T-cell (primary cell): ENCODE measurements at regions not wholly inside any gene's neighbourhood (a gene's known extent, or its start where the extent isn't known, plus 50 kb on each side); places are given as distances from the start of the nearest gene placed in this dataset.
A peak's percentile ranks its signal among the peaks of the same experiment; 100 is the strongest.

ENCODE experiments used
- ATAC-seq, 4 experiments: fragments of 200-7000 bp in 3 of 4; fragments of 150-1000 bp in 1 of 4; cut with Tn5 transposase; replicated peaks in 1 of 4; 1 replicate in 3 of 4; 2 replicates in 1 of 4; pipeline ENCODE4 v1.10.0; 2021; ENCODE audit warnings: moderate library complexity in 3 of 4, mild to moderate bottlenecking in 2 of 4, moderate number of reproducible peaks in 1 of 4
- CTCF ChIA-PET, 2 donors: fragments of 300-600 bp; sonication (Branson Sonifier 250); formaldehyde crosslinking; loops; one replicate each; lab custom pipeline; 2022; ENCODE audit warnings: antibody characterized with exemption in 2 of 2; lab: Charles Lee
- POLR2A ChIA-PET, 2 donors: fragments of 300-600 bp; sonication (Branson Sonifier 250); formaldehyde crosslinking; loops; one replicate each; lab custom pipeline; 2022; ENCODE audit warnings: antibody characterized with exemption in 2 of 2; lab: Charles Lee
- DNase-seq, 35 experiments: peaks; one replicate each; pipeline versions ENCODE4 v3.0.0 to v3.0.0-alpha.2; 2013 to 2023
- H3K27ac ChIP-seq: one replicate; pipeline ENCODE4 v1.5.1; 2013; ENCODE audit warnings: low read length
- H3K27me3 ChIP-seq, 2 experiments: replicated peaks in 1 of 2; 1 replicate in 1 of 2; 2 replicates in 1 of 2; pipeline versions ENCODE4 v1.6.1 to v1.7.0; 2013; ENCODE audit warnings: low read length in 1 of 2, mixed read lengths in 1 of 2; ENCODE audit not compliant: control insufficient read depth in 2 of 2, insufficient read depth in 2 of 2; ENCODE audit errors: extremely low read depth in 1 of 2
- H3K36me3 ChIP-seq, 2 donors: 1 replicate in 1 of 2; 2 replicates in 1 of 2; pipeline versions ENCODE4 v1.6.1 to v1.7.0; 2013; ENCODE audit warnings: low read length in 1 of 2; ENCODE audit not compliant: control insufficient read depth in 2 of 2, insufficient read depth in 1 of 2; ENCODE audit errors: extremely low read depth in 1 of 2
- H3K4me1 ChIP-seq, 2 experiments: 1 replicate in 1 of 2; 2 replicates in 1 of 2; pipeline versions ENCODE4 v1.6.1 to v1.7.0; 2013; ENCODE audit warnings: low read length in 2 of 2, mixed read lengths in 1 of 2; ENCODE audit not compliant: insufficient read depth in 2 of 2, control insufficient read depth in 1 of 2; ENCODE audit errors: extremely low read depth in 1 of 2
- H3K4me3 ChIP-seq, 2 donors: 1 replicate in 1 of 2; 2 replicates in 1 of 2; pipeline versions ENCODE4 v1.5.1 to v1.7.0; 2013; ENCODE audit warnings: mild to moderate bottlenecking in 2 of 2, low read length in 1 of 2, moderate library complexity in 1 of 2; ENCODE audit not compliant: control insufficient read depth in 1 of 2; ENCODE audit errors: extremely low read depth in 1 of 2
- H3K9me3 ChIP-seq: 2 replicates; pipeline ENCODE4 v1.7.0; 2013
- H3K27ac Mint-ChIP-seq, 2 donors: one replicate each; pipeline ENCODE4 v1.8.0; 2020 to 2021; ENCODE audit warnings: mild to moderate bottlenecking in 2 of 2, mixed read lengths in 2 of 2
- H3K27me3 Mint-ChIP-seq, 2 donors: one replicate each; pipeline ENCODE4 v1.8.0; 2021 to 2022; ENCODE audit warnings: mixed read lengths in 2 of 2
- H3K36me3 Mint-ChIP-seq: one replicate; pipeline ENCODE4 v1.8.0; 2021; ENCODE audit warnings: mixed read lengths
- H3K4me1 Mint-ChIP-seq, 3 donors: one replicate each; pipeline ENCODE4 v1.8.0; 2020 to 2022; ENCODE audit warnings: mixed read lengths in 3 of 3, mild to moderate bottlenecking in 1 of 3
- H3K4me3 Mint-ChIP-seq, 3 donors: one replicate each; pipeline ENCODE4 v1.8.0; 2020 to 2022; ENCODE audit warnings: mild to moderate bottlenecking in 3 of 3, mixed read lengths in 3 of 3, moderate library complexity in 3 of 3
- H3K9me3 Mint-ChIP-seq, 3 donors: one replicate each; pipeline ENCODE4 v1.8.0; 2020 to 2022; ENCODE audit warnings: mixed read lengths in 3 of 3
- WGBS: methylation state at CpG from one replicate; pipeline ENCODE4 v1.1.5; 2013; ENCODE audit warnings: missing lambda C conversion rate; ENCODE audit not compliant: insufficient coverage; 5-methylcytosine and 5-hydroxymethylcytosine counted together

DNA sequence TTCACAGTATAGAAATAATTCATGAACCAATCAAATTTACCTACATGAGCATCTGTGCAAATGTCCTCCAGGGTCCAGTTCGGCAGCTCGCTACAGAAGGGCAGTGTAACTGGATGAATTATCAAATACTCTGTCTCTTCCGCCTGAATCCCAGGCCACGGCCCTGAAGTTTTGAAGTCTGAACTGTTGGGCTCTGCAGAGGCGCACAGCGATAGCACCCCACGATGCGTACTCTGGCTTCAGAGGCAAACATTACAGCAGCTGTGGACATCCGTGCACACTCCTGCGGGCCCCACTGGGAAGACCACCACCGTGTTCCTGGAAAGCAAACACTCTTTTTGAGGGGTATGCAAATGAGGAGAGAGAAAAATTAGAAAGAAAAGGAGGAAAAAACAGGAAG, 259.8 kb upstream of the TCERG1L start:
- H3K9me3 ChIP-seq = no peaks in the 10 kb centered on the region
- peaks cover 0 to 16% of the 10 kb centered on the region in 2 experiments for H3K27me3 ChIP-seq
- ATAC-seq (no peak), DNase-seq (no peak)
- ChIA-PET POLR2A (interaction anchor here in 1 of 2 donors (0.6 kb wide), 2 partner anchors 213 to 544 kb away, joined by 3 to 4 read pairs; no protein-coding TSS in a partner anchor), CTCF (no interaction called here)
- H3K4me1 ChIP-seq = no peaks in the 10 kb centered on the region
- no peaks in the 10 kb centered on the region for H3K4me1 Mint-ChIP-seq
- 88% methylated on average over 11 of the region's 11 CpGs for WGBS
- no peak overlapping the region for H3K27ac Mint-ChIP-seq
- peaks cover 2 to 5% of the 10 kb centered on the region in 2 donors for H3K27me3 Mint-ChIP-seq
- no peak overlapping the region for H3K4me3 ChIP-seq
- H3K9me3 Mint-ChIP-seq = no peaks in the 10 kb centered on the region
- H3K27ac ChIP-seq = no peak overlapping the region
- no peaks in the 10 kb centered on the region for H3K36me3 Mint-ChIP-seq
- no peaks in the 10 kb centered on the region for H3K36me3 ChIP-seq
- H3K4me3 Mint-ChIP-seq = no peak overlapping the region

DNA sequence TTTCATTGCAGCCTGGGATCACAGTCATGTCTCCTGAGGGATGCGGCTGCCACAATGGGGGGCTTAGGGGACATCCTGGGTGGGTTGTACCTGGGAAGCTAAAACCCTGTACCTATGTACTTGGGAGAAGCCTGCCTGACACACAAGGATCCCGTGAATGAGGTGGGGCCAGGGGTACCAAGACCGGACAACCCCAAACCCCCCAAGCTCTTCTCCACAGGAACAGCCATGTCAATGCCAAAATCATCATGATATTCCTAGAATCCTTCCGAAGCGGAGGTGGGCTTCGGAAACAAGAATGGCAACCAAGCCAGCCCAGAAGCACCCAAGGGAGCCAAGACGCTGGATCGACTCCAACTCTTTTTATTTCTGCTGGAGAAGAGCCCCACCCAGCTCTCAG, 260.3 kb upstream of the TCERG1L start:
- Mint-ChIP-seq H3K27ac (no peak overlapping the region), H3K36me3 (no peaks in the 10 kb centered on the region), H3K4me1 (no peaks in the 10 kb centered on the region), H3K27me3 (peaks cover under 1 to 2% of the 10 kb centered on the region in 2 donors), H3K4me3 (no peak overlapping the region), H3K9me3 (no peaks in the 10 kb centered on the region)
- ChIA-PET CTCF (no interaction called here), POLR2A (interaction anchor here in 1 of 2 donors (0.6 kb wide), 2 partner anchors 213 to 545 kb away, joined by 3 to 4 read pairs; no protein-coding TSS in a partner anchor)
- no peak overlapping the region for H3K27ac ChIP-seq
- no peaks in the 10 kb centered on the region for H3K36me3 ChIP-seq
- H3K27me3 ChIP-seq = peaks cover 0 to 16% of the 10 kb centered on the region in 2 experiments
- WGBS = 100% methylated on average over 2 of the region's 8 CpGs
- ATAC-seq (no peak), DNase-seq (no peak)
- H3K4me3 ChIP-seq = no peak overlapping the region
- no peaks in the 10 kb centered on the region for H3K4me1 ChIP-seq
- no peaks in the 10 kb centered on the region for H3K9me3 ChIP-seq

DNA sequence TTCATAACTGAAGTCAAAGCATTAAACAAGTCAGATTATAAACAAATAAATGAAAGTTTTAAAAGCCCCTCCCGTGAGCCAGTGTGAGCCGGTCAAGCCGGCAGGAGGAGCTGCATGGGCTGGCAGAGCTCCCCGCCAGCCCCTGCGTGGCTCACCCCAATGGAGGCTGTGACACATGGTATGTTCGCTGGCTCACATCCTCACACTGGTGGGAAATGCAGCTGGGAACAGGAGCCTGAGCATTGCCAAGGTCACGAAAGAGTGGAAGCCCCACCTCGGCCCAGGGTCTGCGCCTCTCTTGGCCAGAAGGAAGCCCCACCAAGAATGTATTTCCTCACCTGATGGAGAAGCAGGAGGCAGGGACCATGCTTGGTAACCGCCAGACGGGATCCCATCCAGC, 261.7 kb upstream of the TCERG1L start:
- H3K36me3 ChIP-seq = no peaks in the 10 kb centered on the region
- DNase-seq = no peak
- no peak overlapping the region for H3K4me3 ChIP-seq
- Mint-ChIP-seq H3K4me1 (no peaks in the 10 kb centered on the region), H3K9me3 (no peaks in the 10 kb centered on the region), H3K36me3 (no peaks in the 10 kb centered on the region), H3K27ac (no peak overlapping the region), H3K4me3 (no peak overlapping the region), H3K27me3 (peaks cover 0 to 2% of the 10 kb centered on the region in 2 donors)
- WGBS = 87% methylated on average over 10 of the region's 11 CpGs
- ChIA-PET POLR2A (no interaction called here), CTCF (no interaction called here)
- no peaks in the 10 kb centered on the region for H3K9me3 ChIP-seq
- no peak overlapping the region for H3K27ac ChIP-seq
- no peak for ATAC-seq
- H3K27me3 ChIP-seq = peaks cover 0 to 16% of the 10 kb centered on the region in 2 experiments
- no peaks in the 10 kb centered on the region for H3K4me1 ChIP-seq

DNA sequence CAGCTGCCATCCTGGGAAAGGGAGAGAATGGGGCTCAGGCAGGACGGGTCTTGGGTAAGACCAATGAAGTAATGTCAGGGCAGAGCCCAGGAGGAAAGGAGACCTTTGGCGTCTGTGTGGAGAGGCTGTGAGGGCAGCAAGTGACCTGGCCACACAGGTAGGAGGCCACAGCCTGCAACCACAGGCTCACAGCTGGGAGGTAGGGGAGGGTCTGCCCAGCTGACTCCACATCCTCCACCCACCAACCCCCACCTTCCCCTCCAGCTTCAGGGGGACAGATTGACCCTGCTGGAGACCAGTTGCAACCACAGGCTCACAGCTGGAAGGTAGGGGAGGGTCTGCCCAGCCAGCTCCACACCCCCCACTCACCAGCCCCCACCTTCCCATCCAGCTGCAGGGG, 262.2 kb upstream of the TCERG1L start:
- H3K36me3 ChIP-seq = no peaks in the 10 kb centered on the region
- H3K4me3 Mint-ChIP-seq = no peak overlapping the region
- CTCF ChIA-PET = no interaction called here
- peaks cover 0 to 2% of the 10 kb centered on the region in 2 donors for H3K27me3 Mint-ChIP-seq
- H3K9me3 Mint-ChIP-seq = no peaks in the 10 kb centered on the region
- no peak overlapping the region for H3K27ac Mint-ChIP-seq
- peak in 1 of 4 experiments; percentile 21 for ATAC-seq
- WGBS = no CpG with 5 or more reads among the region's 2 CpGs
- H3K4me3 ChIP-seq = no peak overlapping the region
- no peaks in the 10 kb centered on the region for H3K4me1 Mint-ChIP-seq
- H3K27me3 ChIP-seq = peaks cover 0 to 16% of the 10 kb centered on the region in 2 experiments
- DNase-seq = no peak
- no peak overlapping the region for H3K27ac ChIP-seq
- H3K9me3 ChIP-seq = no peaks in the 10 kb centered on the region
- POLR2A ChIA-PET = no interaction called here
- no peaks in the 10 kb centered on the region for H3K36me3 Mint-ChIP-seq
- H3K4me1 ChIP-seq = no peaks in the 10 kb centered on the region

DNA sequence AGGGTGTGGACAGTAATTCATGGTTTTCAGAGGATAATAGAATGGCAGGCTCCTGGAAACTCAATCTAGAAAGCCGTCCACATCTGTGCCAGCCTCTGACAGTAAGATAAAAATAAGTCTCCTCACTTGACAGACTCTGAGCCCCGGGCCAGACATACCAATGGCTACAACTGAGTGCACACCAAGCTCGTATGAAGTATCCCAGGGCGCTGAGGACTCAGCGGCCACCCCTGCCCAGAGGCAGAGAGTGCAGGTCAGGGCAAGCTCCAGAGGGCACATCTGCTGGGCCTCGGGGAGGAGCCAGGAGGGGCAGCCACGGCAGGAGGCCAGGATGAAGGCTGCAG, 262.8 kb upstream of the TCERG1L start:
- H3K4me1 ChIP-seq = no peaks in the 10 kb centered on the region
- no peaks in the 10 kb centered on the region for H3K9me3 ChIP-seq
- Mint-ChIP-seq H3K9me3 (no peaks in the 10 kb centered on the region), H3K27ac (no peak overlapping the region), H3K27me3 (peaks cover 0 to 2% of the 10 kb centered on the region in 2 donors), H3K36me3 (no peaks in the 10 kb centered on the region), H3K4me3 (no peak overlapping the region), H3K4me1 (no peaks in the 10 kb centered on the region)
- CTCF ChIA-PET = no interaction called here
- H3K4me3 ChIP-seq = no peak overlapping the region
- H3K36me3 ChIP-seq = no peaks in the 10 kb centered on the region
- POLR2A ChIA-PET = no interaction called here
- ATAC-seq = no peak
- DNase-seq = no peak
- H3K27me3 ChIP-seq = peaks cover 0 to 10% of the 10 kb centered on the region in 2 experiments
- H3K27ac ChIP-seq = no peak overlapping the region
- WGBS = 67% methylated on average over 7 of the region's 7 CpGs

DNA sequence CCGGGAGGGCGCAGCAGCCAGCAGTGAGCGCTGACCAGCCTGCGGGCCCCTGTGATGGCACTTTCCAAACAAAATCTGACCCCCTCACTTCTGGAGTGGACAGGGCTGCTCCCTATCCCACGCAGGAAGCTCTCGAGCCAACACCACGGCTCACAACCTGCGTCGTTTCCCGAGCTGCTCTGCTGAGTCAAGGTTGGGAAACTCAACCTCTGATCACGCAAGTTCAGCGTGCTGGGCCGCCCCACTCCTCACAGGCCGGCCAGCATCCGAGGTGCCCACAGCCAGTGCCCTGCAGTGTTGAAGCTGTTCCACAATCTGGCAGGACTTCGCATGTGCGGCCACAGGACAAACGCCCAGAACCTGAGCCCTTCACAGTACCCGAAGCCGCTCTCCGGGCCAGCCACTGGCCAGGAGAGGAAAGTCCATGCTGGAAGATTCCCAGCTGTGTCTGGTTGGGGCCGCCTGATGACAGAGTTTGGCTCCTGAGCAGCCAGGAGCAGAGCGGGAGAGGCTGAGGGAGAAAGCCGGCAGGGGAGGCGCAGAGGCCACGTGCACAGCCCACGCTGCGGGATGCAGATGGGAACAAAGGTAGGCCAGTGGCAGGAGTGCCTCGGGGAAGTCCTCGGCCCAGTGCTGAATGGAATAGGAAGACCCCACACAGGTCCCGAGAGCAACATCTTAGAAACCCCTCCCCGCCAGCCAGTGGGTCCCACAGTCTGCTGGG, 263.3 kb upstream of the TCERG1L start:
- CTCF ChIA-PET = no interaction called here
- H3K27ac Mint-ChIP-seq = no peak overlapping the region
- WGBS = 86% methylated on average over 26 of the region's 32 CpGs
- H3K4me1 ChIP-seq = no peaks in the 10 kb centered on the region
- ATAC-seq = no peak
- H3K9me3 Mint-ChIP-seq = no peaks in the 10 kb centered on the region
- POLR2A ChIA-PET = no interaction called here
- H3K27me3 ChIP-seq = peaks cover 0 to 8% of the 10 kb centered on the region in 2 experiments
- no peaks in the 10 kb centered on the region for H3K36me3 ChIP-seq
- no peak overlapping the region for H3K4me3 ChIP-seq
- H3K27me3 Mint-ChIP-seq = peaks cover 0 to 2% of the 10 kb centered on the region in 2 donors
- no peak overlapping the region for H3K27ac ChIP-seq
- no peaks in the 10 kb centered on the region for H3K9me3 ChIP-seq
- DNase-seq = no peak
- no peaks in the 10 kb centered on the region for H3K36me3 Mint-ChIP-seq
- H3K4me3 Mint-ChIP-seq = no peak overlapping the region
- H3K4me1 Mint-ChIP-seq = no peaks in the 10 kb centered on the region
